H9 (cell line): ENCODE measurements at regions not wholly inside any gene's neighbourhood (a gene's known extent, or its start where the extent isn't known, plus 50 kb on each side); places are given as distances from the start of the nearest gene placed in this dataset.

ENCODE experiments used
- DNase-seq: peaks from one replicate; pipeline ENCODE4 v3.0.0-alpha.2; 2017
- H2AFZ ChIP-seq: one replicate; pipeline ENCODE4 v1.6.1; 2013; ENCODE audit warnings: mild to moderate bottlenecking, low read length, control low read depth, moderate library complexity
- H2AK5ac ChIP-seq: 2 replicates; pipeline ENCODE4 v1.6.1; 2013; ENCODE audit warnings: low read length, control low read depth, mixed read lengths; ENCODE audit not compliant: insufficient read length
- H2BK120ac ChIP-seq: one replicate; pipeline ENCODE4 v1.6.1; 2013; ENCODE audit warnings: low read depth, mild to moderate bottlenecking, low read length, control low read depth, inconsistent platforms; ENCODE audit not compliant: poor library complexity, severe bottlenecking
- H2BK12ac ChIP-seq: 2 replicates; pipeline ENCODE4 v1.6.1; 2013; ENCODE audit warnings: low read length, control low read depth, mixed read lengths, low read depth; ENCODE audit not compliant: insufficient read length
- H2BK15ac ChIP-seq: 2 replicates; pipeline ENCODE4 v1.6.1; 2013; ENCODE audit warnings: low read depth, low read length, control low read depth
- H2BK20ac ChIP-seq: one replicate; pipeline ENCODE4 v1.6.1; 2013; ENCODE audit warnings: low read depth, mild to moderate bottlenecking, low read length, control low read depth, inconsistent platforms; ENCODE audit not compliant: poor library complexity, severe bottlenecking
- H2BK5ac ChIP-seq: 2 replicates; pipeline ENCODE4 v1.6.1; 2013; ENCODE audit warnings: low read length, control low read depth, mixed read lengths; ENCODE audit not compliant: insufficient read length
- H3K14ac ChIP-seq: 2 replicates; pipeline ENCODE4 v1.6.1; 2013; ENCODE audit warnings: low read length, control low read depth; ENCODE audit not compliant: insufficient read depth
- H3K18ac ChIP-seq: 2 replicates; pipeline ENCODE4 v1.6.1; 2013; ENCODE audit warnings: low read depth, mild to moderate bottlenecking, mixed read lengths, low read length, control low read depth; ENCODE audit not compliant: insufficient read length
- H3K23ac ChIP-seq: 2 replicates; pipeline ENCODE4 v1.6.1; 2013; ENCODE audit warnings: low read length, control low read depth, mixed read lengths, low read depth; ENCODE audit not compliant: insufficient read length
- H3K23me2 ChIP-seq: 2 replicates; pipeline ENCODE4 v1.6.1; 2013; ENCODE audit warnings: low read depth, mild to moderate bottlenecking, mixed read lengths, low read length, control low read depth; ENCODE audit not compliant: insufficient read length, poor library complexity, severe bottlenecking
- H3K27ac ChIP-seq: 2 replicates; pipeline ENCODE4 v1.5.1; 2013; ENCODE audit warnings: low read length, control low read depth, mixed read lengths, low read depth; ENCODE audit not compliant: insufficient read length
- H3K27me3 ChIP-seq: 2 replicates; pipeline ENCODE4 v1.6.1; 2013; ENCODE audit warnings: low read length, control low read depth, inconsistent platforms; ENCODE audit not compliant: insufficient read depth
- H3K4ac ChIP-seq: 2 replicates; pipeline ENCODE4 v1.6.1; 2013; ENCODE audit warnings: low read depth, mild to moderate bottlenecking, control low read depth, inconsistent platforms, low read length, moderate library complexity
- H3K4me1 ChIP-seq: 2 replicates; pipeline ENCODE4 v1.6.1; 2013; ENCODE audit warnings: low read length, control low read depth, inconsistent platforms; ENCODE audit not compliant: insufficient read depth
- H3K4me2 ChIP-seq: 2 replicates; pipeline ENCODE4 v1.6.1; 2013; ENCODE audit warnings: low read length, control low read depth, mixed read lengths; ENCODE audit not compliant: insufficient read length, insufficient read depth
- H3K56ac ChIP-seq: 2 replicates; pipeline ENCODE4 v1.6.1; 2013; ENCODE audit warnings: low read depth, mild to moderate bottlenecking, mixed read lengths, low read length, control low read depth; ENCODE audit not compliant: insufficient read length
- H3K79me1 ChIP-seq: 2 replicates; pipeline ENCODE4 v1.6.1; 2013; ENCODE audit warnings: low read depth, mild to moderate bottlenecking, moderate library complexity, low read length, control low read depth, inconsistent platforms; ENCODE audit not compliant: insufficient read depth, poor library complexity, severe bottlenecking
- H3K79me2 ChIP-seq: 2 replicates; pipeline ENCODE4 v1.6.1; 2013; ENCODE audit warnings: low read length, control low read depth, inconsistent platforms; ENCODE audit not compliant: insufficient read depth
- H3K9ac ChIP-seq: 2 replicates; pipeline ENCODE4 v1.6.1; 2013; ENCODE audit warnings: low read length, control low read depth, mixed read lengths; ENCODE audit not compliant: insufficient read length; ENCODE audit errors: extremely low read depth
- H3K9me3 ChIP-seq: one replicate; pipeline ENCODE4 v1.6.1; 2013; ENCODE audit warnings: low read depth, low read length, inconsistent platforms; ENCODE audit not compliant: control insufficient read depth
- H3T11ph ChIP-seq: one replicate; pipeline ENCODE4 v1.6.1; 2013; ENCODE audit warnings: mild to moderate bottlenecking, low read length, control low read depth, inconsistent platforms
- H4K20me1 ChIP-seq: one replicate; pipeline ENCODE4 v1.6.1; 2013; ENCODE audit not compliant: control insufficient read depth, insufficient read length, insufficient read depth
- H4K5ac ChIP-seq: 2 replicates; pipeline ENCODE4 v1.6.1; 2013; ENCODE audit warnings: low read depth, mild to moderate bottlenecking, mixed read lengths, low read length, control low read depth; ENCODE audit not compliant: insufficient read length
- H4K8ac ChIP-seq: replicated peaks from 2 replicates; pipeline ENCODE4 v1.6.1; 2013; ENCODE audit warnings: low read length, control low read depth, mixed read lengths, low read depth; ENCODE audit not compliant: insufficient read length
- H4K91ac ChIP-seq: 2 replicates; pipeline ENCODE4 v1.6.1; 2013; ENCODE audit warnings: low read depth, mild to moderate bottlenecking, moderate library complexity, mixed read lengths, low read length, control low read depth; ENCODE audit not compliant: insufficient read length
- H3K27ac Mint-ChIP-seq, 3 experiments: 2 replicates in 2 of 3; 3 replicates in 1 of 3; pipeline ENCODE4 v1.8.0; 2020 to 2021; ENCODE audit warnings: mixed read lengths in 3 of 3, mild to moderate bottlenecking in 1 of 3, moderate library complexity in 1 of 3
- H3K27me3 Mint-ChIP-seq: 2 replicates; pipeline ENCODE4 v1.8.0; 2021; ENCODE audit warnings: low read depth, mild to moderate bottlenecking, moderate library complexity, mixed read lengths
- H3K36me3 Mint-ChIP-seq, 3 experiments: 2 replicates in 2 of 3; 3 replicates in 1 of 3; pipeline ENCODE4 v1.8.0; 2020 to 2021; ENCODE audit warnings: low read depth in 3 of 3, mixed read lengths in 3 of 3; ENCODE audit not compliant: insufficient read depth in 1 of 3
- H3K4me1 Mint-ChIP-seq, 2 experiments: 2 replicates each; pipeline ENCODE4 v1.8.0; 2020; ENCODE audit warnings: mixed read lengths in 2 of 2
- H3K4me3 Mint-ChIP-seq, 2 experiments: 2 replicates in 1 of 2; 3 replicates in 1 of 2; pipeline ENCODE4 v1.8.0; 2020 to 2021; ENCODE audit warnings: mild to moderate bottlenecking in 2 of 2, mixed read lengths in 2 of 2, moderate library complexity in 1 of 2
- H3K9me3 Mint-ChIP-seq, 2 experiments: 2 replicates in 1 of 2; 3 replicates in 1 of 2; pipeline ENCODE4 v1.8.0; 2020; ENCODE audit warnings: mild to moderate bottlenecking in 2 of 2, mixed read lengths in 2 of 2, moderate library complexity in 1 of 2
- CTCF ChIP-seq: fragments of 200-600 bp; sonication (generic); conservative IDR thresholded peaks from 3 replicates; pipeline ENCODE4 v1.8.0; 2021; ENCODE audit warnings: antibody characterized with exemption, mild to moderate bottlenecking

GRCh38 chr12:5138845-5139244, 95.2 kb downstream of the KCNA5 start:
- Histone ChIP-seq H3K4me2 (no peak overlapping the region), H2BK20ac (no peak overlapping the region), H3T11ph (no peak overlapping the region), H3K4ac (no peak overlapping the region), H3K9me3 (peaks cover 11% of the 10 kb centered on the region), H4K91ac (no peak overlapping the region), H3K4me1 (no peaks in the 10 kb centered on the region), H3K23ac (no peak overlapping the region), H2BK120ac (no peak overlapping the region), H2BK15ac (no peak overlapping the region), H3K27me3 (no peaks in the 10 kb centered on the region), H4K20me1 (no peaks in the 10 kb centered on the region), H4K5ac (no peak overlapping the region), H3K79me2 (no peaks in the 10 kb centered on the region), H2BK12ac (no peak overlapping the region), H4K8ac (no peak overlapping the region), H3K27ac (no peak overlapping the region), H2BK5ac (no peak overlapping the region), H3K23me2 (no peaks in the 10 kb centered on the region), H2AFZ (no peak overlapping the region), H3K79me1 (no peaks in the 10 kb centered on the region), H3K56ac (no peak overlapping the region), H2AK5ac (no peak overlapping the region), H3K14ac (no peak overlapping the region), H3K9ac (no peak overlapping the region), H3K18ac (no peak overlapping the region)
- Mint-ChIP-seq H3K27ac (no peak overlapping the region), H3K4me1 (no peaks in the 10 kb centered on the region; a peak in 1 of 4 replicates), H3K4me3 (no peak overlapping the region), H3K27me3 (no peaks in the 10 kb centered on the region), H3K9me3 (peaks cover 23 to 34% of the 10 kb centered on the region in 2 experiments), H3K36me3 (peaks cover 5 to 44% (median 31%) of the 10 kb centered on the region in 3 experiments; a peak in 6 of 7 replicates)
- no peak for DNase-seq
- no peak for TF ChIP-seq CTCF
